ENCODE measurements at regions not wholly inside any gene's neighbourhood (a gene's known extent, or its start where the extent isn't known, plus 50 kb on each side); places are given as distances from the start of the nearest gene placed in this dataset.
A peak's percentile ranks its signal among the peaks of the same experiment; 100 is the strongest.

DNA sequence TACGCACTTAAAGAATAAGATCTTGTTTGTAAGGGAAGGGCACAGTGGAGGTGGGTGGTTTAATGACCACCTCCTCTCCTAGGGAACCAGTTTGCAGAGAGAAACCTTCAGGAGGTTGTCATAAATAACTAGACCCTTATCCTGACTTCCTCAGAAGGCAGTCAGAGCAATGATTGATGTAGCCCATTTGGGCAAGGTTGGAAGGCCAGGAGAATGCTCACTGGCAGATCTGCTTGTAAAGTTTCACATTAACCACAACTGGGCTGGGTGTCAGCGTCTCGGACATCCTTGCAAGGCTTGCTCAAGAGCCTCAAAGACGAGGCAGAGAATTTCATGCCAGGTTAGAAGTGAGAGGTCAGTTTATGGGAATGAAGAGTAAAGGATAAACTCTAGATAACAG, 87.6 kb upstream of the TRABD2B start:
- Histone ChIP-seq H3K9me3 (ENCODE audit: control insufficient read depth, low read depth, low read length) (peaks cover 4% of the 10 kb centered on the region), H3K27ac (ENCODE audit: low read length) (no peak overlapping the region), H3K36me3 (ENCODE audit: control insufficient read depth, insufficient read depth, low read length) (no peaks in the 10 kb centered on the region), H3K27me3 (ENCODE audit: control insufficient read depth, insufficient read depth, low read length) (no peaks in the 10 kb centered on the region), H3K4me1 (ENCODE audit: control insufficient read depth, insufficient read depth, low read length) (no peaks in the 10 kb centered on the region), H3K4me3 (ENCODE audit: low read length) (no peak overlapping the region)
- DNase-seq: no peak
- WGBS (ENCODE audit: insufficient coverage, low lambda C conversion rate): 100% methylated on average over 1 of the region's 4 CpGs

- Histone ChIP-seq H3K27ac (ENCODE audit: low read length) (no peak overlapping the region), H3K27me3 (ENCODE audit: control insufficient read depth, insufficient read depth, low read length) (no peaks in the 10 kb centered on the region), H3K36me3 (ENCODE audit: control insufficient read depth, insufficient read depth, low read length) (no peaks in the 10 kb centered on the region), H3K9me3 (ENCODE audit: control insufficient read depth, low read depth, low read length) (no peaks in the 10 kb centered on the region), H3K4me3 (ENCODE audit: low read length) (no peak overlapping the region), H3K4me1 (ENCODE audit: control insufficient read depth, insufficient read depth, low read length) (no peaks in the 10 kb centered on the region)
- 100% methylated on average over 2 of the region's 6 CpGs for WGBS (ENCODE audit: insufficient coverage, low lambda C conversion rate)
- DNase-seq: no peak
Observed at GRCh38 chr1:48082271-48082962, 85.2 kb upstream of the TRABD2B start.

DNA sequence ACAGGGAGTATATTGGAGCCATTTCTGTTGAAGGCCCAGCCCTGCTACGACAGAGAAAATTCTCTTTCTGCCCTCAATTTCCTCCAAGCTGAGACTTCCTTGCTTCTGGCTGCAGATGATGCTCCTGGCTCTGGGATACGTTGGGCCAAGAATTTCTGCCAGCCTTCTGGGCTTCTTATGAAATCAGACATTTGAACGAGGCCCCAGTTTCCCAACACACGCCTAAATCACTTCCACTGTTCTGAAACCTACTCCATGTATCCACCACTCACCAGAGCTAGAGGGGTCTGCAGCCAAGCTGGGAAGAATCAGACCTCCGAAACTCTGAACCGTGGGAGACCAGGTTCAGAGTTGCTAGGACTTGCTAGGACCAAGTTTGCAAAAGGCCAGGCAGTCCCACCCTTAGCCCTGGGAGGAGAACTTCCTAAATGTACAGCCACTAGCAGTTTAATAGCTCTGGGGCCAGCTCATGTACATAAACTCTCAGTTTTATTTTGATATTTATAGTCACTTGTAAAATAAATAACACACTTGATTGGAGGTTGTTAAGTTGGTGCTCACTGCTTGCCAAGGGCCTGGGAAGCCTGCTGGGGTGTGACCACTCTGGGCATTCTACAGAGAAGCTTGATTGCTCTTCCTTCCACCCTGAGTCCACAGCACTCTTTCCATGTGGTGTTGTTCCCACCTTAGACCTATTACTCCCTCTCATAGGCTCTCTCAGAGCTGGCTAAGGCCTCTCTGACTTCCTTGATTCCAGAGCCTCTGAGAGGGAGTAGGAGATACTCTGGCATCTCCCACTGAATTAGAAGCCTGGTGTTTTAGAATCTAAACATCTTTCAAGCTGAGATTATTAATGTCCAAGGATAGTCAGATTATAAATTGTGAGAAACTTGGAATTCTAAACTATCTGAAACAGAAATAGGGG, 83.4 kb upstream of the TRABD2B start:
- DNase-seq: no peak
- Histone ChIP-seq H3K9me3 (ENCODE audit: control insufficient read depth, low read depth, low read length) (no peaks in the 10 kb centered on the region), H3K4me1 (ENCODE audit: control insufficient read depth, insufficient read depth, low read length) (no peaks in the 10 kb centered on the region), H3K27ac (ENCODE audit: low read length) (no peak overlapping the region), H3K27me3 (ENCODE audit: control insufficient read depth, insufficient read depth, low read length) (no peaks in the 10 kb centered on the region), H3K36me3 (ENCODE audit: control insufficient read depth, insufficient read depth, low read length) (no peaks in the 10 kb centered on the region), H3K4me3 (ENCODE audit: low read length) (no peak overlapping the region)
- 100% methylated on average over 1 of the region's 6 CpGs for WGBS (ENCODE audit: insufficient coverage, low lambda C conversion rate)

GRCh38 chr1:48079096-48079495, 81.9 kb upstream of the TRABD2B start:
- no CpG with 5 or more reads among the region's 1 CpG for WGBS (ENCODE audit: insufficient coverage, low lambda C conversion rate)
- no peaks in the 10 kb centered on the region for H3K9me3 ChIP-seq (ENCODE audit: control insufficient read depth, low read depth, low read length)

DNA sequence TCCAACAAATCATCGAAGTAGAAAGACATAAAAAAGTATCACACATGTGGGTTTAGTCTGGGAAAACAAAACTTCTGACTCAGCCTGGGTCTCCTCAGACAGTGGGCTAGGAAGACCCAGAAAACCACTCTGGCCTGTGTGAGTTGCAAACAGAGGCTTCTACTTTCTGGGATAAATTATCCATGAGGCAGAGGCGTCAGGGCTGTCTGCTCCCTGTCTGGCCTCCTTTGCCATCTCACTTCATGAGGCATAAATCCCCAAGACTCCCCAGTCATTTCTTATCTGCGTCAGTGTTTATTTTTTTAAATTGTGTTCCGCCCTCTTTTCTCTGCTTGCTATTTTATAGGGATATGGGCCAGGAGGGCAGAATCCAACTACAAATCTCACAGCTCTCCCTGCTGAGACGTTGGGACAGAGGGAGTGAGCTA, 80.6 kb upstream of the TRABD2B start:
- no peaks in the 10 kb centered on the region for H3K27me3 ChIP-seq (ENCODE audit: control insufficient read depth, insufficient read depth, low read length)
- no peak overlapping the region for H3K4me3 ChIP-seq (ENCODE audit: low read length)
- 19% methylated on average over 2 of the region's 5 CpGs for WGBS (ENCODE audit: insufficient coverage, low lambda C conversion rate)
- H3K4me1 ChIP-seq (ENCODE audit: control insufficient read depth, insufficient read depth, low read length): no peaks in the 10 kb centered on the region
- no peaks in the 10 kb centered on the region for H3K9me3 ChIP-seq (ENCODE audit: control insufficient read depth, low read depth, low read length)
- H3K36me3 ChIP-seq (ENCODE audit: control insufficient read depth, insufficient read depth, low read length): no peaks in the 10 kb centered on the region
- peak in 1 of 2 donors; percentile 65 for DNase-seq
- H3K27ac ChIP-seq (ENCODE audit: low read length): no peak overlapping the region

More at GRCh38 chr1:48079096-48079495, 81.9 kb upstream of the TRABD2B start:
- Histone ChIP-seq H3K27me3 (ENCODE audit: control insufficient read depth, insufficient read depth, low read length) (no peaks in the 10 kb centered on the region), H3K27ac (ENCODE audit: low read length) (no peak overlapping the region), H3K36me3 (ENCODE audit: control insufficient read depth, insufficient read depth, low read length) (no peaks in the 10 kb centered on the region), H3K4me1 (ENCODE audit: control insufficient read depth, insufficient read depth, low read length) (no peaks in the 10 kb centered on the region), H3K4me3 (ENCODE audit: low read length) (no peak overlapping the region)
- DNase-seq: no peak

DNA sequence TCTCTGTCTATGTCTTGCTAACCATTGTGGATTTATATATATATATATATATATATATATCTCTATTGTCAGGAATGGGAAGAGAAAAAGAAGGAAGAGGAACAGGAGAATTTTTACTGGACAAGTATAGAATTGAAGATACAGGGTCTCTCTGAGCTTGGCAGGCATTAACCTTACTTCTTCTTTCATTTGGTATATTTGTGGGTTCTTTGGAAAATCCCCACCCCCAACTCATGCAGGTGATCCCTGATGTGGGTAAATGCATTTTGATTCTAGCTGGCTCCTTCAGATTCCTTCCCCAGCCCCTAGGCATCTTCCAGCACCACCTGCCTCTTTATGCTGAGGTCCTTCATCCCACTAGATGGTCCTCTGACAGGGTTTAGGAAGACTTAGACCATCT, 78.8 kb upstream of the TRABD2B start:
- H3K9me3 ChIP-seq (ENCODE audit: control insufficient read depth, low read depth, low read length): no peaks in the 10 kb centered on the region
- no peaks in the 10 kb centered on the region for H3K4me1 ChIP-seq (ENCODE audit: control insufficient read depth, insufficient read depth, low read length)
- no peaks in the 10 kb centered on the region for H3K36me3 ChIP-seq (ENCODE audit: control insufficient read depth, insufficient read depth, low read length)
- H3K4me3 ChIP-seq (ENCODE audit: low read length): no peak overlapping the region
- DNase-seq: no peak
- no peak overlapping the region for H3K27ac ChIP-seq (ENCODE audit: low read length)
- no peaks in the 10 kb centered on the region for H3K27me3 ChIP-seq (ENCODE audit: control insufficient read depth, insufficient read depth, low read length)

GRCh38 chr1:48073798-48074530, 76.8 kb upstream of the TRABD2B start:
- no peak for DNase-seq
- Histone ChIP-seq H3K9me3 (ENCODE audit: control insufficient read depth, low read depth, low read length) (no peaks in the 10 kb centered on the region), H3K4me1 (ENCODE audit: control insufficient read depth, insufficient read depth, low read length) (no peaks in the 10 kb centered on the region), H3K27me3 (ENCODE audit: control insufficient read depth, insufficient read depth, low read length) (no peaks in the 10 kb centered on the region), H3K27ac (ENCODE audit: low read length) (no peak overlapping the region), H3K36me3 (ENCODE audit: control insufficient read depth, insufficient read depth, low read length) (no peaks in the 10 kb centered on the region), H3K4me3 (ENCODE audit: low read length) (no peak overlapping the region)
- 77% methylated on average over 4 of the region's 12 CpGs for WGBS (ENCODE audit: insufficient coverage, low lambda C conversion rate)

- Histone ChIP-seq H3K27me3 (ENCODE audit: control insufficient read depth, insufficient read depth, low read length) (no peaks in the 10 kb centered on the region), H3K4me1 (ENCODE audit: control insufficient read depth, insufficient read depth, low read length) (peaks cover 12% of the 10 kb centered on the region), H3K27ac (ENCODE audit: low read length) (no peak overlapping the region), H3K36me3 (ENCODE audit: control insufficient read depth, insufficient read depth, low read length) (no peaks in the 10 kb centered on the region), H3K9me3 (ENCODE audit: control insufficient read depth, low read depth, low read length) (no peaks in the 10 kb centered on the region), H3K4me3 (ENCODE audit: low read length) (no peak overlapping the region)
- no peak for DNase-seq
- no CpG with 5 or more reads among the region's 1 CpG for WGBS (ENCODE audit: insufficient coverage, low lambda C conversion rate)
Observed at GRCh38 chr1:48071513-48071912, 74.3 kb upstream of the TRABD2B start.

- DNase-seq: no peak
- no peaks in the 10 kb centered on the region for H3K36me3 ChIP-seq (ENCODE audit: control insufficient read depth, insufficient read depth, low read length)
- H3K9me3 ChIP-seq (ENCODE audit: control insufficient read depth, low read depth, low read length): no peaks in the 10 kb centered on the region
- no peak overlapping the region for H3K4me3 ChIP-seq (ENCODE audit: low read length)
- peaks cover 14% of the 10 kb centered on the region for H3K4me1 ChIP-seq (ENCODE audit: control insufficient read depth, insufficient read depth, low read length)
- no peaks in the 10 kb centered on the region for H3K27me3 ChIP-seq (ENCODE audit: control insufficient read depth, insufficient read depth, low read length)
- 80% methylated on average over 1 of the region's 4 CpGs for WGBS (ENCODE audit: insufficient coverage, low lambda C conversion rate)
- H3K27ac ChIP-seq (ENCODE audit: low read length): no peak overlapping the region
Observed at GRCh38 chr1:48070396-48070750, 73.2 kb upstream of the TRABD2B start.

GRCh38 chr1:48069662-48070395, 72.6 kb upstream of the TRABD2B start:
- no peak overlapping the region for H3K27ac ChIP-seq (ENCODE audit: low read length)
- H3K27me3 ChIP-seq (ENCODE audit: control insufficient read depth, insufficient read depth, low read length): no peaks in the 10 kb centered on the region
- H3K4me3 ChIP-seq (ENCODE audit: low read length): no peak overlapping the region
- DNase-seq: peak in 1 of 2 donors; percentile 49
- no peaks in the 10 kb centered on the region for H3K36me3 ChIP-seq (ENCODE audit: control insufficient read depth, insufficient read depth, low read length)
- WGBS (ENCODE audit: insufficient coverage, low lambda C conversion rate): 50% methylated on average over 1 of the region's 7 CpGs
- H3K9me3 ChIP-seq (ENCODE audit: control insufficient read depth, low read depth, low read length): no peaks in the 10 kb centered on the region
- H3K4me1 ChIP-seq (ENCODE audit: control insufficient read depth, insufficient read depth, low read length): peaks cover 14% of the 10 kb centered on the region

Measured in large intestine (tissue), 3 donors.